Neural progenitor cell (in vitro differentiated cells): ENCODE measurements at regions not wholly inside any gene's neighbourhood (a gene's known extent, or its start where the extent isn't known, plus 50 kb on each side); places are given as distances from the start of the nearest gene placed in this dataset.

Source experiments
- DNase-seq: peaks from one replicate; pipeline ENCODE4 v3.0.0-alpha.2; 2016; ENCODE audit warnings: low spot score
- H2AFZ ChIP-seq: fragments of 200-600 bp; sonication (generic); replicated peaks from 2 replicates; pipeline ENCODE4 v1.6.1; 2016; ENCODE audit warnings: antibody characterized with exemption
- H3F3A ChIP-seq: fragments of 200-600 bp; sonication (generic); 2 replicates; pipeline ENCODE4 v1.6.1; 2016; ENCODE audit warnings: antibody characterized with exemption, low read depth
- H3K27ac ChIP-seq: fragments of 200-600 bp; sonication (generic); 2 replicates; pipeline ENCODE4 v1.5.1; 2016; ENCODE audit warnings: mild to moderate bottlenecking
- H3K27me3 ChIP-seq: fragments of 200-600 bp; sonication (generic); 2 replicates; pipeline ENCODE4 v1.6.1; 2016; ENCODE audit warnings: mild to moderate bottlenecking, moderate library complexity
- H3K36me3 ChIP-seq: fragments of 200-600 bp; sonication (generic); 2 replicates; pipeline ENCODE4 v1.5.1; 2016
- H3K4me1 ChIP-seq: fragments of 200-600 bp; sonication (generic); 2 replicates; pipeline ENCODE4 v1.6.1; 2016; ENCODE audit warnings: mixed run types
- H3K4me2 ChIP-seq: fragments of 200-600 bp; sonication (generic); 2 replicates; pipeline ENCODE4 v1.6.1; 2016
- H3K4me3 ChIP-seq: fragments of 200-600 bp; sonication (generic); 2 replicates; pipeline ENCODE4 v1.5.1; 2016
- H3K79me2 ChIP-seq: fragments of 200-600 bp; sonication (generic); 2 replicates; pipeline ENCODE4 v1.6.1; 2016; ENCODE audit warnings: low read depth
- H3K9ac ChIP-seq: fragments of 200-600 bp; sonication (generic); 2 replicates; pipeline ENCODE4 v1.6.1; 2016
- H3K9me3 ChIP-seq: fragments of 200-600 bp; sonication (generic); 2 replicates; pipeline ENCODE4 v1.5.1; 2016; ENCODE audit warnings: low read depth
- H4K20me1 ChIP-seq: fragments of 200-600 bp; sonication (generic); 2 replicates; pipeline ENCODE4 v1.6.1; 2016; ENCODE audit warnings: low read depth
- H3K27ac Mint-ChIP-seq: 3 replicates; pipeline ENCODE4 v1.8.0; 2021; ENCODE audit warnings: mixed read lengths
- H3K27me3 Mint-ChIP-seq: 2 replicates; pipeline ENCODE4 v1.8.0; 2022; ENCODE audit warnings: low read depth, mild to moderate bottlenecking, inconsistent platforms, moderate library complexity, mixed read lengths; ENCODE audit not compliant: insufficient read depth
- H3K36me3 Mint-ChIP-seq: 3 replicates; pipeline ENCODE4 v1.8.0; 2021; ENCODE audit warnings: mixed read lengths
- H3K4me1 Mint-ChIP-seq: 3 replicates; pipeline ENCODE4 v1.8.0; 2021; ENCODE audit warnings: mixed read lengths
- H3K4me3 Mint-ChIP-seq: 3 replicates; pipeline ENCODE4 v1.8.0; 2021; ENCODE audit warnings: mild to moderate bottlenecking, moderate library complexity, mixed read lengths
- H3K9me3 Mint-ChIP-seq: 3 replicates; pipeline ENCODE4 v1.8.0; 2020; ENCODE audit warnings: mixed read lengths
- CTCF ChIP-seq: fragments of 200-600 bp; sonication (generic); IDR thresholded peaks from 2 replicates; pipeline ENCODE4 v1.5.1; 2017; ENCODE audit warnings: antibody characterized with exemption, mild to moderate bottlenecking
- EZH2 ChIP-seq: fragments of 200-600 bp; sonication (generic); IDR thresholded peaks from 2 replicates; pipeline ENCODE4 v1.6.1; 2017; ENCODE audit warnings: antibody characterized with exemption, mild to moderate bottlenecking, moderate library complexity
- EZH2phosphoT487 ChIP-seq: fragments of 200-600 bp; sonication (generic); IDR thresholded peaks from 2 replicates; pipeline ENCODE4 v1.6.1; 2017; ENCODE audit warnings: antibody characterized with exemption

DNA sequence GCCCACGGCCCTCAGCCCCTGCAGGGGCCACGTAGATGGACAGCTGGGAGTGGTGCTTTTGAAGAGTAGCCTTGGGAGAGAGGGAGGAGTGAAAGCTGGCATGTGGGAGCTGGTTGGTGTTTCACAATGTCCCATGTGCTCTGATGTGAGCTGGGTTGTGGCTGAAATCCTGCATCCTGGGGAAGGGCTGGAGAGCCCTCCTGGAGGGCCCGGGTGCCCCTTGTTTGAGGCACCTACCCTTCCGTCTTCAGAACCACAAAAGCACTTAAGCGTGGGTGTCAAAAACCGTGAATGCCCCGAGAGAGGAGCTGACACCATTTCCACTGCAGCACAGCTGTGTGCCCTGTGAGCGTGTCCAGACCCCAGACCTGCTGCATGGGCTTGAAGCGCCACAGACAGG is 199.1 kb upstream of the ZNF618 start:
- H3K36me3 Mint-ChIP-seq = no peaks in the 10 kb centered on the region
- Histone ChIP-seq H3F3A (no peaks in the 10 kb centered on the region), H3K4me1 (no peaks in the 10 kb centered on the region), H4K20me1 (no peaks in the 10 kb centered on the region), H2AFZ (no peak overlapping the region), H3K4me2 (no peak overlapping the region), H3K79me2 (no peaks in the 10 kb centered on the region), H3K36me3 (no peaks in the 10 kb centered on the region), H3K4me3 (no peak overlapping the region), H3K27ac (no peak overlapping the region), H3K9me3 (no peaks in the 10 kb centered on the region), H3K9ac (no peak overlapping the region), H3K27me3 (no peaks in the 10 kb centered on the region)
- no peak overlapping the region for H3K4me3 Mint-ChIP-seq
- no peaks in the 10 kb centered on the region for H3K9me3 Mint-ChIP-seq
- H3K27ac Mint-ChIP-seq = no peak overlapping the region
- H3K27me3 Mint-ChIP-seq = peaks cover 16% of the 10 kb centered on the region
- no peak for TF ChIP-seq CTCF
- TF ChIP-seq EZH2 = no peak
- no peak for TF ChIP-seq EZH2phosphoT487
- no peak for DNase-seq
- H3K4me1 Mint-ChIP-seq = peaks cover 15% of the 10 kb centered on the region

DNA sequence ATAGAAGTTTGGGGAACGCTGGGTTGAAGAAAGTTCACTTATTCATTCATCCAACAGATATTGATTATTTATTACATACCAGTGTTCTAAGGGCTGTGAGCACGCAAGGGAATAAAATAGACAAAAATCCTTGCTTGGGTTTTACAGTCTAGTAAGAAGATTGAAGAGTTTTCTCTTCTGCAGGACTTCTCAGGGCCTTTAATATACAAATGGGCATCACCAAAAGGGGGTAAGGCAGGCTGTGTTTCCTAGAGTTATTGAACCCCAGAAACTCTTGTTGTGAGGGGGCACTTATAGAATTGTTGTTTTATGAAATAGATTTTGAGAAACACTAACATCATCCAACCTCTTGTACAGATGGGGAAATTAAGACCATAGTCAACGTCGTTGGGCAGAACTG is 198.5 kb upstream of the ZNF618 start:
- Histone ChIP-seq H3K36me3 (no peaks in the 10 kb centered on the region), H3K4me1 (no peaks in the 10 kb centered on the region), H4K20me1 (no peaks in the 10 kb centered on the region), H3K4me3 (no peak overlapping the region), H3K9ac (no peak overlapping the region), H3K27me3 (no peaks in the 10 kb centered on the region), H2AFZ (no peak overlapping the region), H3F3A (no peaks in the 10 kb centered on the region), H3K4me2 (no peak overlapping the region), H3K27ac (no peak overlapping the region), H3K9me3 (no peaks in the 10 kb centered on the region), H3K79me2 (no peaks in the 10 kb centered on the region)
- peaks cover 13% of the 10 kb centered on the region for H3K27me3 Mint-ChIP-seq
- no peak overlapping the region for H3K27ac Mint-ChIP-seq
- H3K36me3 Mint-ChIP-seq = no peaks in the 10 kb centered on the region
- DNase-seq = no peak
- H3K4me1 Mint-ChIP-seq = peaks cover 13% of the 10 kb centered on the region
- no peaks in the 10 kb centered on the region for H3K9me3 Mint-ChIP-seq
- TF ChIP-seq EZH2 (no peak), EZH2phosphoT487 (no peak), CTCF (no peak)
- no peak overlapping the region for H3K4me3 Mint-ChIP-seq

GRCh38 chr9:113678119-113678858 is 197.8 kb upstream of the ZNF618 start:
- Histone ChIP-seq H3F3A (no peaks in the 10 kb centered on the region), H3K27me3 (no peaks in the 10 kb centered on the region), H2AFZ (no peak overlapping the region), H3K36me3 (no peaks in the 10 kb centered on the region), H3K9me3 (no peaks in the 10 kb centered on the region), H3K4me3 (no peak overlapping the region), H3K27ac (no peak overlapping the region), H3K4me1 (no peaks in the 10 kb centered on the region), H4K20me1 (no peaks in the 10 kb centered on the region), H3K79me2 (no peaks in the 10 kb centered on the region), H3K9ac (no peak overlapping the region), H3K4me2 (no peak overlapping the region)
- H3K27me3 Mint-ChIP-seq = peaks cover 14% of the 10 kb centered on the region
- peaks cover 13% of the 10 kb centered on the region for H3K4me1 Mint-ChIP-seq
- no peak for TF ChIP-seq CTCF
- TF ChIP-seq EZH2phosphoT487 = no peak
- TF ChIP-seq EZH2 = no peak
- no peak overlapping the region for H3K27ac Mint-ChIP-seq
- no peaks in the 10 kb centered on the region for H3K36me3 Mint-ChIP-seq
- no peaks in the 10 kb centered on the region for H3K9me3 Mint-ChIP-seq
- DNase-seq = no peak
- H3K4me3 Mint-ChIP-seq = no peak overlapping the region
